Osteoblast (primary cell): ENCODE measurements at regions not wholly inside any gene's neighbourhood (a gene's known extent, or its start where the extent isn't known, plus 50 kb on each side); places are given as distances from the start of the nearest gene placed in this dataset.

Source experiments
- DNase-seq: peaks from one replicate; pipeline ENCODE4 v3.0.0; 2011; ENCODE audit warnings: low spot score, mixed read lengths; ENCODE audit not compliant: insufficient read length; ENCODE audit errors: missing footprints
- H2AFZ ChIP-seq: 2 replicates; pipeline ENCODE4 v1.6.0; 2011; ENCODE audit warnings: mild to moderate bottlenecking, low read length
- H3K27ac ChIP-seq: 2 replicates; pipeline ENCODE4 v1.5.1; 2011; ENCODE audit warnings: mild to moderate bottlenecking, low read depth, low read length, moderate library complexity
- H3K27me3 ChIP-seq: 2 replicates; pipeline ENCODE4 v1.6.0; 2012; ENCODE audit warnings: mild to moderate bottlenecking, control low read depth, inconsistent platforms, low read length, moderate library complexity; ENCODE audit not compliant: insufficient read depth
- H3K36me3 ChIP-seq: 2 replicates; pipeline ENCODE4 v1.5.1; 2011; ENCODE audit warnings: mild to moderate bottlenecking, low read length, control low read depth, moderate library complexity; ENCODE audit not compliant: insufficient read depth
- H3K4me1 ChIP-seq: 2 replicates; pipeline ENCODE4 v1.5.1; 2011; ENCODE audit warnings: mild to moderate bottlenecking, low read length, control low read depth, moderate library complexity; ENCODE audit not compliant: insufficient read depth
- H3K4me2 ChIP-seq: 2 replicates; pipeline ENCODE4 v1.6.0; 2011; ENCODE audit warnings: mild to moderate bottlenecking, low read length; ENCODE audit not compliant: insufficient read depth
- H3K4me3 ChIP-seq: fragments of 200-600 bp; sonication (generic); 3 replicates; pipeline ENCODE4 v1.5.1; 2012; ENCODE audit warnings: mild to moderate bottlenecking, low read length, inconsistent platforms; ENCODE audit not compliant: insufficient read depth
- H3K79me2 ChIP-seq: 2 replicates; pipeline ENCODE4 v1.6.0; 2012; ENCODE audit warnings: mild to moderate bottlenecking, low read length, control low read depth, inconsistent platforms; ENCODE audit not compliant: insufficient read depth
- H3K9me3 ChIP-seq: 2 replicates; pipeline ENCODE4 v1.5.1; 2011; ENCODE audit warnings: low read depth, low read length, control low read depth
- H4K20me1 ChIP-seq: 2 replicates; pipeline ENCODE4 v1.6.0; 2012; ENCODE audit warnings: mild to moderate bottlenecking, low read length, control low read depth; ENCODE audit not compliant: insufficient read depth
- CTCF ChIP-seq: IDR thresholded peaks from 2 replicates; pipeline ENCODE4 v1.5.1; 2011; ENCODE audit warnings: mild to moderate bottlenecking, low read depth, low read length, moderate library complexity; ENCODE audit errors: extremely low read depth

- H3K27me3 ChIP-seq: no peaks in the 10 kb centered on the region
- no peak overlapping the region for H3K4me3 ChIP-seq
- no peak overlapping the region for H2AFZ ChIP-seq
- H3K9me3 ChIP-seq: no peaks in the 10 kb centered on the region
- peaks cover 11% of the 10 kb centered on the region for H3K36me3 ChIP-seq
- H3K27ac ChIP-seq: peak overlapping the region; percentile 56
- peaks cover 4% of the 10 kb centered on the region for H4K20me1 ChIP-seq
- no peak for DNase-seq
- peaks cover 90% of the 10 kb centered on the region for H3K79me2 ChIP-seq
- no peak overlapping the region for H3K4me2 ChIP-seq
- TF ChIP-seq CTCF: no peak
- peaks cover 25% of the 10 kb centered on the region for H3K4me1 ChIP-seq
Measured at GRCh38 chr13:73937441-73937840, 196.8 kb downstream of the KLF12 start.

- peaks cover 4% of the 10 kb centered on the region for H4K20me1 ChIP-seq
- peaks cover 7% of the 10 kb centered on the region for H3K36me3 ChIP-seq
- H3K4me3 ChIP-seq: no peak overlapping the region
- no peak for TF ChIP-seq CTCF
- H3K9me3 ChIP-seq: no peaks in the 10 kb centered on the region
- H3K4me1 ChIP-seq: peaks cover 28% of the 10 kb centered on the region
- peak overlapping the region; percentile 8 for H3K27ac ChIP-seq
- no peak overlapping the region for H3K4me2 ChIP-seq
- no peaks in the 10 kb centered on the region for H3K27me3 ChIP-seq
- H3K79me2 ChIP-seq: peaks cover 89% of the 10 kb centered on the region
- H2AFZ ChIP-seq: no peak overlapping the region
- no peak for DNase-seq
Measured at GRCh38 chr13:73935991-73936390, 198.2 kb downstream of the KLF12 start.

- Histone ChIP-seq H3K4me2 (no peak overlapping the region), H3K4me3 (no peak overlapping the region), H3K27me3 (no peaks in the 10 kb centered on the region), H3K36me3 (peaks cover 7% of the 10 kb centered on the region), H3K27ac (no peak overlapping the region), H2AFZ (no peak overlapping the region), H3K4me1 (peaks cover 28% of the 10 kb centered on the region), H3K79me2 (peaks cover 89% of the 10 kb centered on the region), H3K9me3 (no peaks in the 10 kb centered on the region), H4K20me1 (no peaks in the 10 kb centered on the region)
- no peak for DNase-seq
- TF ChIP-seq CTCF: no peak
Measured at GRCh38 chr13:73934771-73935170, 199.4 kb downstream of the KLF12 start.

- TF ChIP-seq CTCF: no peak
- Histone ChIP-seq H3K4me3 (no peak overlapping the region), H4K20me1 (no peaks in the 10 kb centered on the region), H3K4me2 (no peak overlapping the region), H3K27ac (no peak overlapping the region), H2AFZ (no peak overlapping the region), H3K79me2 (peaks cover 89% of the 10 kb centered on the region), H3K4me1 (peaks cover 28% of the 10 kb centered on the region), H3K36me3 (peaks cover 7% of the 10 kb centered on the region), H3K9me3 (no peaks in the 10 kb centered on the region), H3K27me3 (no peaks in the 10 kb centered on the region)
- DNase-seq: no peak
Measured at GRCh38 chr13:73934215-73934641, 200.0 kb downstream of the KLF12 start.
